ENCODE measurements at regions not wholly inside any gene's neighbourhood (a gene's known extent, or its start where the extent isn't known, plus 50 kb on each side); places are given as distances from the start of the nearest gene placed in this dataset.

GRCh38 chr11:25779033-25779432 is 552.9 kb upstream of the ANO3 start:
- TF ChIP-seq, protein P1, sequence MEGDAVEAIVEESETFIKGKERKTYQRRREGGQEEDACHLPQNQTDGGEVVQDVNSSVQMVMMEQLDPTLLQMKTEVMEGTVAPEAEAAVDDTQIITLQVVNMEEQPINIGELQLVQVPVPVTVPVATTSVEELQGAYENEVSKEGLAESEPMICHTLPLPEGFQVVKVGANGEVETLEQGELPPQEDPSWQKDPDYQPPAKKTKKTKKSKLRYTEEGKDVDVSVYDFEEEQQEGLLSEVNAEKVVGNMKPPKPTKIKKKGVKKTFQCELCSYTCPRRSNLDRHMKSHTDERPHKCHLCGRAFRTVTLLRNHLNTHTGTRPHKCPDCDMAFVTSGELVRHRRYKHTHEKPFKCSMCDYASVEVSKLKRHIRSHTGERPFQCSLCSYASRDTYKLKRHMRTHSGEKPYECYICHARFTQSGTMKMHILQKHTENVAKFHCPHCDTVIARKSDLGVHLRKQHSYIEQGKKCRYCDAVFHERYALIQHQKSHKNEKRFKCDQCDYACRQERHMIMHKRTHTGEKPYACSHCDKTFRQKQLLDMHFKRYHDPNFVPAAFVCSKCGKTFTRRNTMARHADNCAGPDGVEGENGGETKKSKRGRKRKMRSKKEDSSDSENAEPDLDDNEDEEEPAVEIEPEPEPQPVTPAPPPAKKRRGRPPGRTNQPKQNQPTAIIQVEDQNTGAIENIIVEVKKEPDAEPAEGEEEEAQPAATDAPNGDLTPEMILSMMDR (IDR thresholded peaks at IDR 0.05; ENCODE audit: low read length), result no peak
- no peak for TF ChIP-seq EZH2 (IDR thresholded peaks at IDR 0.05; ENCODE audit: borderline replicate concordance, low read length)
- Histone ChIP-seq H3K9me3 (ENCODE audit: low read length) (no peaks in the 10 kb centered on the region), H3K9me2 (ENCODE audit: low read depth, low read length) (no peaks in the 10 kb centered on the region), H3K27me3 (ENCODE audit: insufficient read depth, low read length) (no peaks in the 10 kb centered on the region), H3K4me1 (ENCODE audit: insufficient read depth, low read length, severe bottlenecking) (no peaks in the 10 kb centered on the region), H3K4me2 (ENCODE audit: low read length) (no peak overlapping the region), H4K20me1 (ENCODE audit: insufficient read depth, low read length) (no peaks in the 10 kb centered on the region), H3K4me3 (ENCODE audit: low read depth, low read length, poor library complexity, severe bottlenecking) (no peak overlapping the region), H3K36me3 (ENCODE audit: insufficient read depth, low read length) (no peaks in the 10 kb centered on the region), H2AFZ (ENCODE audit: low read length) (no peak overlapping the region), H3K79me2 (ENCODE audit: insufficient read depth, low read length) (no peaks in the 10 kb centered on the region), H3K9ac (ENCODE audit: low read length) (no peak overlapping the region), H3K27ac (ENCODE audit: low read depth, low read length, poor library complexity, severe bottlenecking) (no peak overlapping the region), H3F3A (ENCODE audit: insufficient read depth, low read length) (no peaks in the 10 kb centered on the region)

DNA sequence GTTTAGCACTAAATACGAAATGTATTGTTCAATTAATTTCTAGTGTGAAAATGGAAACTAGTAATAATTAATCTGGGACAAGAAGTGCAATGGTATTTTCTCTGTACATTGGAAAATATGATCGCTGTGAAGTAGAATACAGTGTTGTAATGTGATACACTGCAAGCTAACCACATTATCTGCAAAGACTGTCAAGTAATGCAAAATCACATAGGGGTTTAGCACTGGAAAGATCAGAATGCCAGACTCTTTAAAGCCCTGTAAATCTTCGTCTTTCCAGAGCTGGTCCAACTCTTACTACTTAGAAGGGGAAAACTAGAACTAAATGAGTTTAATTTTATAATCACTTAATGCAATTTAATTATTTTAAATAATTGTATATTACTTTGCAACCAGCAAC is 544.5 kb upstream of the ANO3 start:
- no peak overlapping the region for H3K9ac ChIP-seq (ENCODE audit: low read length)

GRCh38 chr11:25790396-25790795 is 541.5 kb upstream of the ANO3 start:
- H4K20me1 ChIP-seq (ENCODE audit: insufficient read depth, low read length), result no peaks in the 10 kb centered on the region
- no peaks in the 10 kb centered on the region for H3K9me3 ChIP-seq (ENCODE audit: low read length)
- H3K4me3 ChIP-seq (ENCODE audit: low read depth, low read length, poor library complexity, severe bottlenecking), result no peak overlapping the region
- H3K9me2 ChIP-seq (ENCODE audit: low read depth, low read length), result no peaks in the 10 kb centered on the region
- TF ChIP-seq, protein P1 (IDR thresholded peaks at IDR 0.05; ENCODE audit: low read length), result no peak
- no peak for TF ChIP-seq EZH2 (IDR thresholded peaks at IDR 0.05; ENCODE audit: borderline replicate concordance, low read length)
- no peaks in the 10 kb centered on the region for H3F3A ChIP-seq (ENCODE audit: insufficient read depth, low read length)
- H3K27ac ChIP-seq (ENCODE audit: low read depth, low read length, poor library complexity, severe bottlenecking), result no peak overlapping the region
- H3K9ac ChIP-seq (ENCODE audit: low read length), result no peak overlapping the region
- no peak overlapping the region for H3K4me2 ChIP-seq (ENCODE audit: low read length)
- H3K4me1 ChIP-seq (ENCODE audit: insufficient read depth, low read length, severe bottlenecking), result no peaks in the 10 kb centered on the region
- no peaks in the 10 kb centered on the region for H3K79me2 ChIP-seq (ENCODE audit: insufficient read depth, low read length)
- no peaks in the 10 kb centered on the region for H3K36me3 ChIP-seq (ENCODE audit: insufficient read depth, low read length)
- H3K27me3 ChIP-seq (ENCODE audit: insufficient read depth, low read length), result no peaks in the 10 kb centered on the region
- H2AFZ ChIP-seq (ENCODE audit: low read length), result no peak overlapping the region

More for the DNA sequence above, 544.5 kb upstream of the ANO3 start:
- Histone ChIP-seq H3F3A (ENCODE audit: insufficient read depth, low read length) (no peaks in the 10 kb centered on the region), H3K79me2 (ENCODE audit: insufficient read depth, low read length) (no peaks in the 10 kb centered on the region), H3K27ac (ENCODE audit: low read depth, low read length, poor library complexity, severe bottlenecking) (no peak overlapping the region), H3K9me2 (ENCODE audit: low read depth, low read length) (no peaks in the 10 kb centered on the region), H4K20me1 (ENCODE audit: insufficient read depth, low read length) (no peaks in the 10 kb centered on the region), H3K9me3 (ENCODE audit: low read length) (no peaks in the 10 kb centered on the region), H3K27me3 (ENCODE audit: insufficient read depth, low read length) (no peaks in the 10 kb centered on the region), H2AFZ (ENCODE audit: low read length) (no peak overlapping the region), H3K36me3 (ENCODE audit: insufficient read depth, low read length) (no peaks in the 10 kb centered on the region), H3K4me2 (ENCODE audit: low read length) (no peak overlapping the region), H3K4me1 (ENCODE audit: insufficient read depth, low read length, severe bottlenecking) (no peaks in the 10 kb centered on the region), H3K4me3 (ENCODE audit: low read depth, low read length, poor library complexity, severe bottlenecking) (no peak overlapping the region)
- no peak for TF ChIP-seq EZH2 (IDR thresholded peaks at IDR 0.05; ENCODE audit: borderline replicate concordance, low read length)
- TF ChIP-seq, protein P1 (IDR thresholded peaks at IDR 0.05; ENCODE audit: low read length), result no peak
